Neural progenitor cell (in vitro differentiated cells): ENCODE measurements at regions not wholly inside any gene's neighbourhood (a gene's known extent, or its start where the extent isn't known, plus 50 kb on each side); places are given as distances from the start of the nearest gene placed in this dataset.

Experiments used
- DNase-seq: peaks from one replicate; pipeline ENCODE4 v3.0.0-alpha.2; 2016; ENCODE audit warnings: low spot score
- H2AFZ ChIP-seq: fragments of 200-600 bp; sonication (generic); replicated peaks from 2 replicates; pipeline ENCODE4 v1.6.1; 2016; ENCODE audit warnings: antibody characterized with exemption
- H3F3A ChIP-seq: fragments of 200-600 bp; sonication (generic); 2 replicates; pipeline ENCODE4 v1.6.1; 2016; ENCODE audit warnings: antibody characterized with exemption, low read depth
- H3K27ac ChIP-seq: fragments of 200-600 bp; sonication (generic); 2 replicates; pipeline ENCODE4 v1.5.1; 2016; ENCODE audit warnings: mild to moderate bottlenecking
- H3K27me3 ChIP-seq: fragments of 200-600 bp; sonication (generic); 2 replicates; pipeline ENCODE4 v1.6.1; 2016; ENCODE audit warnings: mild to moderate bottlenecking, moderate library complexity
- H3K36me3 ChIP-seq: fragments of 200-600 bp; sonication (generic); 2 replicates; pipeline ENCODE4 v1.5.1; 2016
- H3K4me1 ChIP-seq: fragments of 200-600 bp; sonication (generic); 2 replicates; pipeline ENCODE4 v1.6.1; 2016; ENCODE audit warnings: mixed run types
- H3K4me2 ChIP-seq: fragments of 200-600 bp; sonication (generic); 2 replicates; pipeline ENCODE4 v1.6.1; 2016
- H3K4me3 ChIP-seq: fragments of 200-600 bp; sonication (generic); 2 replicates; pipeline ENCODE4 v1.5.1; 2016
- H3K79me2 ChIP-seq: fragments of 200-600 bp; sonication (generic); 2 replicates; pipeline ENCODE4 v1.6.1; 2016; ENCODE audit warnings: low read depth
- H3K9ac ChIP-seq: fragments of 200-600 bp; sonication (generic); 2 replicates; pipeline ENCODE4 v1.6.1; 2016
- H3K9me3 ChIP-seq: fragments of 200-600 bp; sonication (generic); 2 replicates; pipeline ENCODE4 v1.5.1; 2016; ENCODE audit warnings: low read depth
- H4K20me1 ChIP-seq: fragments of 200-600 bp; sonication (generic); 2 replicates; pipeline ENCODE4 v1.6.1; 2016; ENCODE audit warnings: low read depth
- H3K27ac Mint-ChIP-seq: 3 replicates; pipeline ENCODE4 v1.8.0; 2021; ENCODE audit warnings: mixed read lengths
- H3K27me3 Mint-ChIP-seq: 2 replicates; pipeline ENCODE4 v1.8.0; 2022; ENCODE audit warnings: low read depth, mild to moderate bottlenecking, inconsistent platforms, moderate library complexity, mixed read lengths; ENCODE audit not compliant: insufficient read depth
- H3K36me3 Mint-ChIP-seq: 3 replicates; pipeline ENCODE4 v1.8.0; 2021; ENCODE audit warnings: mixed read lengths
- H3K4me1 Mint-ChIP-seq: 3 replicates; pipeline ENCODE4 v1.8.0; 2021; ENCODE audit warnings: mixed read lengths
- H3K4me3 Mint-ChIP-seq: 3 replicates; pipeline ENCODE4 v1.8.0; 2021; ENCODE audit warnings: mild to moderate bottlenecking, moderate library complexity, mixed read lengths
- H3K9me3 Mint-ChIP-seq: 3 replicates; pipeline ENCODE4 v1.8.0; 2020; ENCODE audit warnings: mixed read lengths
- EZH2 ChIP-seq: fragments of 200-600 bp; sonication (generic); IDR thresholded peaks from 2 replicates; pipeline ENCODE4 v1.6.1; 2017; ENCODE audit warnings: antibody characterized with exemption, mild to moderate bottlenecking, moderate library complexity
- EZH2phosphoT487 ChIP-seq: fragments of 200-600 bp; sonication (generic); IDR thresholded peaks from 2 replicates; pipeline ENCODE4 v1.6.1; 2017; ENCODE audit warnings: antibody characterized with exemption
- TF ChIP-seq, protein P1 (sequence below): fragments of 200-600 bp; sonication (generic); IDR thresholded peaks from 2 replicates; pipeline ENCODE4 v1.5.1; 2017; ENCODE audit warnings: antibody characterized with exemption, mild to moderate bottlenecking

DNA sequence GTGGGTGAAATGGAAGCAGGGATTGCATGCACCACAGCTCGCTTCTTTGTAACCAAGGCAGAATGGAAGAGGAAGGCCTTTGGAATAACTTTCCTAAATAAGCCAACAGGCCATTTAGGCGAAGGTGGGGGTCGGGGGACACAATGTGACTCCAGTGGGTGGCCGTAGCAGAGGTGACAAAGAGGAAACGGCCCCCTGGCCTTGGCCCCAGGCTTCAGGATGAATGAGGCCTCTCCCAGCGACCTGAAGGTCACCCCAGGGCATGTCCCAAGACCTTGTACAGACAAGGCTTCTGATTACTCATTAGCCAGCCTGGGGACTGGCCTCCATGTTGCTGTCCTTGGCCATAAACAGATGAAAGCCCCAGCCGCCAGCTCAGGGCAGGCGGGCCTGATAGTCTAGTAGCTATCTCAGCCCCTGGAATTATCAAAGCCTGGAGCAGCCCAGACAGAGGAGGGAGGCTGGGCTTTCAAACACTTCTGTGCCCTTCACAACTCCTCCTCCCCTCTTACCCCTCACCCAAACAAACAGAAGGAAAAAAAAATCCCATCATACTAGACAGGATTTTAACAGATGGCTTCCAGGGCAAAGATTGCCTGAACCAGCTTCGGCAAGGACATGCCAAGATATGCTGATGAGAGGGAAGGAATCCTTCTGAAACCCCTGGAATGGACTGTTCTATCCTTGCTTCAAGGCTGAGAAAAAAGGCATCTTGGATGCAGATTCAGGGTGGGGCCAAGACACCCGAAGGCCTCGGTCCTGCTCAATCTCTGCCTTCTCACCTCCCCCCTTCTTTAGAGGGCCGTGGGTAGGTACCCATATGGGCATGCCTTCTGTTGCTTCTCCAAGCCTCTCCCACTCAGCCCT, 142.3 kb upstream of the PARP11 start:
- Mint-ChIP-seq H3K27me3 (peaks cover 18% of the 10 kb centered on the region), H3K4me1 (peaks cover 58% of the 10 kb centered on the region), H3K27ac (peak overlapping the region; percentile 81)

DNA sequence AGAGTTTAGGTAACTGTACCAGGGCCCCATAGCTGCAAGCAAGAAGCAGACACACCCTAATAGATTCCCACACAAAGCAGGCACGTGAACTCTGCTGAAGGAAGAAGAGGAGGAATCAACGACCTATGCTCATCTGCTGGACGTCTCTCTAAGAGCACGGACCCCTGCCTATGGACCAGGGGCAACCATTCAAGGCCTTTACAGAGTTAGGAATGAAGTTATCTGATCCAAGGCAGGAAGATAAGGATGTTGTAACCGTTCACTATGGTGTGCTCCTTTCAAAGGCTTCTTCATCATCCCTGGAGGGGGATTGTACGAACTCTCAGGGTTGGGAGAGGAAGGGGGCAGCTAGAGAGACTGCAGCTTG, 141.6 kb upstream of the PARP11 start:
- H3K4me1 ChIP-seq: peaks cover 28% of the 10 kb centered on the region

More for the DNA sequence above, 142.3 kb upstream of the PARP11 start:
- TF ChIP-seq EZH2: no peak
- TF ChIP-seq, protein P1, sequence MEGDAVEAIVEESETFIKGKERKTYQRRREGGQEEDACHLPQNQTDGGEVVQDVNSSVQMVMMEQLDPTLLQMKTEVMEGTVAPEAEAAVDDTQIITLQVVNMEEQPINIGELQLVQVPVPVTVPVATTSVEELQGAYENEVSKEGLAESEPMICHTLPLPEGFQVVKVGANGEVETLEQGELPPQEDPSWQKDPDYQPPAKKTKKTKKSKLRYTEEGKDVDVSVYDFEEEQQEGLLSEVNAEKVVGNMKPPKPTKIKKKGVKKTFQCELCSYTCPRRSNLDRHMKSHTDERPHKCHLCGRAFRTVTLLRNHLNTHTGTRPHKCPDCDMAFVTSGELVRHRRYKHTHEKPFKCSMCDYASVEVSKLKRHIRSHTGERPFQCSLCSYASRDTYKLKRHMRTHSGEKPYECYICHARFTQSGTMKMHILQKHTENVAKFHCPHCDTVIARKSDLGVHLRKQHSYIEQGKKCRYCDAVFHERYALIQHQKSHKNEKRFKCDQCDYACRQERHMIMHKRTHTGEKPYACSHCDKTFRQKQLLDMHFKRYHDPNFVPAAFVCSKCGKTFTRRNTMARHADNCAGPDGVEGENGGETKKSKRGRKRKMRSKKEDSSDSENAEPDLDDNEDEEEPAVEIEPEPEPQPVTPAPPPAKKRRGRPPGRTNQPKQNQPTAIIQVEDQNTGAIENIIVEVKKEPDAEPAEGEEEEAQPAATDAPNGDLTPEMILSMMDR: no peak
- TF ChIP-seq EZH2phosphoT487: no peak
- H3K4me3 Mint-ChIP-seq: peak overlapping the region; percentile 73
- H3K9me3 Mint-ChIP-seq: peaks cover 4% of the 10 kb centered on the region
- no peak overlapping the region for H2AFZ ChIP-seq
- H3K9ac ChIP-seq: no peak overlapping the region
- no peaks in the 10 kb centered on the region for H3K36me3 Mint-ChIP-seq
- no peaks in the 10 kb centered on the region for H3K36me3 ChIP-seq
- H3K4me3 ChIP-seq: no peak overlapping the region
- H3K9me3 ChIP-seq: no peaks in the 10 kb centered on the region
- H3K27me3 ChIP-seq: peaks cover 5% of the 10 kb centered on the region
- no peak overlapping the region for H3K27ac ChIP-seq
- H3F3A ChIP-seq: no peaks in the 10 kb centered on the region
- no peak for DNase-seq
- H3K4me1 ChIP-seq: peaks cover 28% of the 10 kb centered on the region
- H4K20me1 ChIP-seq: no peaks in the 10 kb centered on the region
- no peak overlapping the region for H3K4me2 ChIP-seq
- H3K79me2 ChIP-seq: no peaks in the 10 kb centered on the region

DNA sequence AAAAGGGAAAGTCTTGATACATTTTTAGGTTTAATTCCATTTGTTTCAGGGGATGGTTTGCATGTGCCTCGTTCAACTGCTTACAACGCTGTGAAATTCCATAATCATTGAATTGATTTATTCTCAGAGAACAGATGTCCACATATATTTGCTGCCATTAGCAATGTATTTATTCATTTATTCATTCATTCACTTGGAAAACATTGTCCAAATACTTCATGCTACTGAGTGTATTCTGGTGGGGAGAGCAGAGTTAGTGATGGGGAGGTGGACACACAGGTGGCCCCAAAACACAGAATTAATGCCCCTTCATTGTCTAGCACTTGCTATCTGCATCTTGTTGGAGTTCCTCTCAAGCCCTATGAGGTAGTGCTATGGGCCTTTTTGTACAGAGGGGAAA, 141.2 kb upstream of the PARP11 start:
- peak overlapping the region; percentile 56 for H3K4me2 ChIP-seq

More for the DNA sequence above, 141.6 kb upstream of the PARP11 start:
- Histone ChIP-seq H3K27ac (no peak overlapping the region), H3K36me3 (no peaks in the 10 kb centered on the region), H3K9me3 (no peaks in the 10 kb centered on the region), H2AFZ (no peak overlapping the region), H3K79me2 (no peaks in the 10 kb centered on the region), H3K27me3 (peaks cover 5% of the 10 kb centered on the region), H3K4me3 (no peak overlapping the region), H4K20me1 (no peaks in the 10 kb centered on the region), H3K9ac (no peak overlapping the region), H3K4me2 (no peak overlapping the region), H3F3A (no peaks in the 10 kb centered on the region)
- no peak for DNase-seq
- TF ChIP-seq EZH2 (no peak), EZH2phosphoT487 (no peak)
- TF ChIP-seq, protein P1: no peak
- no peaks in the 10 kb centered on the region for H3K36me3 Mint-ChIP-seq
- peak overlapping the region; percentile 73 for H3K4me3 Mint-ChIP-seq
- peaks cover 16% of the 10 kb centered on the region for H3K27me3 Mint-ChIP-seq
- peaks cover 4% of the 10 kb centered on the region for H3K9me3 Mint-ChIP-seq
- peak overlapping the region; percentile 81 for H3K27ac Mint-ChIP-seq
- peaks cover 60% of the 10 kb centered on the region for H3K4me1 Mint-ChIP-seq

More for the DNA sequence above, 141.2 kb upstream of the PARP11 start:
- H4K20me1 ChIP-seq: no peaks in the 10 kb centered on the region
- no peak overlapping the region for H3K4me3 ChIP-seq
- no peak overlapping the region for H3K27ac ChIP-seq
- H3K9ac ChIP-seq: no peak overlapping the region
- H3K27me3 Mint-ChIP-seq: peaks cover 16% of the 10 kb centered on the region
- H3K27ac Mint-ChIP-seq: peak overlapping the region; percentile 81
- H3K9me3 ChIP-seq: no peaks in the 10 kb centered on the region
- peak overlapping the region; percentile 73 for H3K4me3 Mint-ChIP-seq
- H3K4me1 ChIP-seq: peaks cover 28% of the 10 kb centered on the region
- H2AFZ ChIP-seq: no peak overlapping the region
- no peaks in the 10 kb centered on the region for H3K36me3 Mint-ChIP-seq
- H3K9me3 Mint-ChIP-seq: peaks cover 4% of the 10 kb centered on the region
- H3F3A ChIP-seq: no peaks in the 10 kb centered on the region
- H3K27me3 ChIP-seq: peaks cover 5% of the 10 kb centered on the region
- DNase-seq: no peak
- TF ChIP-seq EZH2 (no peak), EZH2phosphoT487 (no peak)
- TF ChIP-seq, protein P1: no peak
- H3K4me1 Mint-ChIP-seq: peaks cover 62% of the 10 kb centered on the region
- no peaks in the 10 kb centered on the region for H3K79me2 ChIP-seq
- no peaks in the 10 kb centered on the region for H3K36me3 ChIP-seq
